ENCODE measurements at regions not wholly inside any gene's neighbourhood (a gene's known extent, or its start where the extent isn't known, plus 50 kb on each side); places are given as distances from the start of the nearest gene placed in this dataset.

DNA sequence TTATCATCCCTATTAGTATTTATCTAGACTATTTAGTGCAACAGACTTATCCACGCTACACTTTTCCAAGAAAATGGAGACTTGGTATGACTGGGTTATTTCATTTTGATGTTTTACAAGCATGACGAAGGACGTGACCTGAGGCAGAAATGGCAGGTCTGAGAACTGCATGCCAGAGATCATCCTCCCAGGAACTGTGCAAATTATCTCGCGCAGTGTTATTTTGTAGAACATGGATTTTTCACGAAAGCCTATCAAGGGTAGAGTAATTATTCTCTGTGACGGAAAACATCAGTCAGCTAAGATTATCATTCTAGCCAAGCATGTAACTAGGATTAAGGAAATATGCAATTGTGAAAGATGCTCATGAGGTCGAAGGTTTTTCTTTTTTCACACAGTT lies 361.5 kb upstream of the AJAP1 start:
- no peak for DNase-seq

DNA sequence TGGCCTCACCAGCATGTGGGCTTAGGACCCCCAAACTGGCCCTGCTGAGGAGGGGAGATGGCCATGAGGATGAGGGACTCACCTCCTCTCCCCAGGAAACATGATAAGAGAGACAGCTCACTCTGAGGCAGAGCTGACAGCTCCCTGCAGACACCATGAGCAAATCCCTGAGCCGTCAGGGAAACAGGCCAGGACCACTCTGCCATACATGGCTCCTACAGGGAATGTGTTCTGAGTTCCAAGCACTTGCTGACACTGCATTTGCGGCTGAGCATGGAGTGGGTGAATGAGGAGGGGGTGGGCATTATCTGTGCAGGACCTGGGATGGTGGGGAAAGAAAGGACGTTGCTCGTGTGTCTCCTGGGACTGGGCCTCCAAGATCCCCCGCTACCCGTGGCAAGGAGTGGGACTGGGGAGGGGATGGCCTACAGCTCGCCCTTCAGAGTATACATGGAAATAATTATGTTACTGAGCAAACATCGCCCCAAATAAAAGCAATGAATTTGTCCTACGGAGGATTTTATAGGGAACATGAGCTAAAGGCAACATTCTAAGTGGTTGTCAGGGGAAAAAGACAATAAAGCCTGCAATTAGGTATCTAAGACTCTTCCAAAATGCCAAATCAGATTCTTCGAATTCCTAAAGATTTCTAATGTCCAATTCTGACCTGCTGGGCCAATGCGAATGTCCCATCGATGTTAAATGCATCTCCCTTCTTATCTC lies 355.9 kb upstream of the AJAP1 start:
- DNase-seq, result no peak

DNA sequence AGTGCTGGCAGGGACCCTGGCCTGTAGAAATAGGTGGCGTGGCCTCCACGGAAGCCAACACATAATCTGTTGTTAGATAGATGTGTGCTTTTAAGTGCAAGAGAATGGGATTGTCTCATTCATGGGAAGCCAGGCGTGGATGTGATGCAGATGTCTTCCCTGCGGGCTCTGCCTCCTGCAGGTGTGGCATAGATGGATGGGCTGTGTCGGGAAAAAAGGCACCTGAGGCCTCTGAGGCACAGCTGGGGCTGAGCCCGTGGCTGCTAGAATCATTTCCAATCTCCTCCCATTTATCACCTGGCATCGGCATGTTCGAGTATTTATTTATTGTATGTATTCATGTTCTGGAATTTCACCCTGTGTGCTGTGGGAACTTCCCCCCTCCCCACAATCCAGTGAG lies 353.4 kb upstream of the AJAP1 start:
- DNase-seq, result no peak

DNA sequence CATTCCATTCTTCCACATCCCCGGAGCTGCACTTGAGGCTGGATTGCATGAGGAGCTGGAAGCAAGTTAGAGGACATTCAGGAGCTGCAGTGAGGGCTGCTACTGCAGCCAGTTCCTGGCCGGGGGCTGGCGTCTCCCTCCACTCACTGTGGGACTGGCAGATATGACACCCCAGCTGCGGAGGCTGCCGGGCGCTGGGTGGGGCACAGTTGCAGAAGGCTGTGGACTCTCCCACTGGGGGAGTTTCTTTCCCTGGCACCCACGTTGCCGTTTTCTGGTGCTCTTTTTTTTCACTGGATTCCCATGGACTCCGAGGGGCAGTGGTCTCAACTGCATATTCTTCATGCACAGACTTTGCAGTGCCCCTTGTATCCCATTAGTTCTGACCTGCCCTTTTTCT lies 351.1 kb upstream of the AJAP1 start:
- DNase-seq, result no peak

DNA sequence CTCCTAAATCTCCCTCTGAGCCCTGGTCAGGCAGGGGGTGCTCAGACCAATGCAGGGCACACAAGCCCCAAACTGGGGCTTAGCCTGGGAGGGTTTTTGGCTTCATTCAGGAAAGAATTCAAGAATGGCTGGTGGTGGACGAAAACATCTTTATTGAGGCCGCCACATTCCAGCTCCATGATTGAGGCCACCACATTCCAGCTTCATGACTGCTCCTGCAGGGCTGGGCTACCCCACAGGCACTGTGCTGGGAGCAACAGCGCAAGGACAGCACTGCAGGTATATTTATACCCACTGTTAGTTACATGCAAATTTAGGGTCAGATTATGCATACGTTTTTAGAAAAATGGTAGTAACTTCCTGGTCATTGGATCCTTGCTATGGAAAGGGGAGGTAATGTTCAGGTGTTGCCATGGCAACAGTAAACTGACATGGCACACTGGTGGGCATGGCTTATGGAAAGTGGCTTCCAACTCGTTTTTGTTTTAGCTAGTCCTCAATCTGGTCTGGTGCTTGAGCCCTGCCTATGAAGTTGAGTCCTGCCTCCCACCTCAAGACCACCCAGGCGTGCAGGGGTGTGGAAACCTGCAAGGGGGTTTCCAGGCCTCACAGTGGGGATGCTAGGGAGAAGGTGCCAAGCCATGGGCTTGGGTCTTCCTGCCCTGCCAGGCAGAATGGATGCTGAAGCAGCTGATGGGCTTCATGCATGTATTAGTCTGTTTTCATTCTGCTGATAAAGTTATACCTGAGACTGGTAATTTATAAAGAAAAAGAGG lies 348.7 kb upstream of the AJAP1 start:
- no peak for DNase-seq

DNA sequence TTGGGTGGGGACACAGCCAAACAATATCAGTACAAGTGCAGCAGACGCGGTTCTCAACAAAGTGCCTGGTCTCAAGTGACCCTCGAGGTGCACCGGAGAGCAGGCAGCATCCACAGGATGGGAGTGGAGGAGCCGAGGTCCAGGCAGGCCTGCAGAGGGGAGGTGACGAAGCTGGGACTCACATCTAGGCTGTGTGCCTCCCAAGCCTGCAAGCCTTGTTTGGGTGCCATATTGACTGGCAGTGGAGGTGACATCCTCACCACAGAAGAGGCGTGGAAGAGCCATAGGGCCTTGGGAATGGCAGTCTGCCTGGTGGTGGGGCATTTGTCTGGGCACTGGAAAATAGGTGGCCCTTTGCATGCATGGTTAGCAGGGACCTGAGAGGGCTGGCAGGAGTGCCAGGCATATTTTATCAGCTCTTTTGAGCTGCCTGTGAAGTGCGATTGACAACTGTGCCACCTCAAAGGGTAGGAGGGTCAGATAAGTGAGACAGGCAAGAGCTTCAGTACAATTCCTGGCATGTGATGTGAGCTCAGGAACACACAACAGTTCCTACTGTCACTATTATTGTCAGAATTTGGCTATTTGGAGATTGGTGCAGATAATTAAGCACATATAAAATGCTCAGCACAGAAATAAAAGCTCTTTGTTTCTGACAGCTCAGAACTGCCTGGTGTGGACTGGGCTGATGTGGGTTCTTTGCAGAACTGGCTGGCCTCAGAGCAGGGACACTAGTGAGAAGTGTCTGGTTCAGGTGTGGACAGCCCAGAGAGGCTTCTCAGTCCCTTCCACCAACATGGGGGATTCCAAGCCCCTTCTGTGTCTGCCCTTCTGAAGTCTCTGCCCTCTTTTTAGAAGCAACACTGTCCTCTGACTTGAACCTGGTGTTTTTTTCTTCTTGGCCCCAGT lies 347.6 kb upstream of the AJAP1 start:
- no peak for DNase-seq

DNA sequence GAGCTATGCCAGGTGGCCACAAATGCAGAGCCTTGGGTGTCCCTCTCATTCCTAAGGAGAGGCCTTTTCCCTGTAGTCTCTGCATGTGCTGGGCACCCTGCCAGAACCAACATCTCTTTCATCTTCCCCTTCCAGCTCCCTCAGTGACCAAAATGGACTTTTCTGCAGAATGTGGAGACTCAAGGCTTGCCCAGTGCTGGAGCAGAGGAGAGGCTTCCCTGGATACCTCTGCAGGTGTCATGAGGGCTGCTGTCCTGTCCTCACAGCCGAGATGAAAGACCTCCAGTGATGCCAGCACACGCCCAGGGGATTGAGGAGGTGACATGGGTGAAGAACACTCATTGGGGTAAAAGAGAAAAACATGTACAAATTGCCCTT lies 347.0 kb upstream of the AJAP1 start:
- no peak for DNase-seq

DNA sequence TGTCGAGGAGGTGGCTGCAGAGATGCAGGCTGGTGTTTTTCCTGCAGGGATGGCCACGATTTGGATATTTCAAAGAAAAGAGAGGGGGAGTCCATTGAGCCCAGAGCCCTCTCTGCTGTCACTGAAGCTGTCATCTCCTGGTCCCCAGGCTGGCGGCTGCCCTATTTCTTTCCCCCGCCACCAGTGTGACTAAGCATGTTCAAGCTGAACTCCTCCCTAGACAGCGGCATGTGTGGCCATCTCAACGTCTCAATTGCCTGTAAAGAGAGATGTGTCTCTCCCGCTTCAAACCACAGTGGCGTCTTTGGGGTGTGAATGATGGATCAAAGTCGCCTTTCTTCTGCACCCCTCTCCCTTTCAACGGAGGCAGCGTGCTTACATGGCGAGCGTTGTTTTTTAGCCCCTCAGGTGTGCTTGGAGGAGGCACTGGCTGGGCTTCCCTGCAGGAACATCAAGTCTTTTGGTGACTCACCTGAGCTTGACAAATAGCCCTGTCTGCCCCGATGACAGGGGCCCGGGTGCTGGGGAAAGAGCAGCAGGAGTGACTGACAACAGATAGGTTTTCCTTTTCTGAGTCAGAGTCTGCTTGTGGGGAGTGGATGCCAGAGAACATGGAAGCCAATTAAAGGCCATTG lies 346.4 kb upstream of the AJAP1 start:
- DNase-seq, result no peak

DNA sequence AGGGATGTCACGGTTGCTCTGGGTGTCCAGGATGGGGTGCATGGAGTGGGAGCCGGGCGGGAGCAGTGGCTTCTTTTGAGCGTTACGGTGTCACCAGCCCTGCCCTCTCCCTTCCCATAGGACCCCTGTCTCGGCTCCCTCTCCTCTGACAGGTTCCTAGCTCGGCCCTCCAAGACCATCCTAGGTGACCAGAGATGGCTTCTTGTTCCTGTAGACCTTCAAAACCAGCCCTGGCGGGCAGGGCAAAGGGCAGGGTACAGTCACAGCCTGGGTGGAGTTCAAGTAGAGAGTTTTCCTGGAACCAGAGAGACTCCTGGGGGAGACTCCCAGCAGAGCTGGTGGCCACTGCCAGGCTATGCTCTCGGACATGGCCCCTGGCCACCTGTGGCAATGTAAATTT lies 345.6 kb upstream of the AJAP1 start:
- no peak for DNase-seq

DNA sequence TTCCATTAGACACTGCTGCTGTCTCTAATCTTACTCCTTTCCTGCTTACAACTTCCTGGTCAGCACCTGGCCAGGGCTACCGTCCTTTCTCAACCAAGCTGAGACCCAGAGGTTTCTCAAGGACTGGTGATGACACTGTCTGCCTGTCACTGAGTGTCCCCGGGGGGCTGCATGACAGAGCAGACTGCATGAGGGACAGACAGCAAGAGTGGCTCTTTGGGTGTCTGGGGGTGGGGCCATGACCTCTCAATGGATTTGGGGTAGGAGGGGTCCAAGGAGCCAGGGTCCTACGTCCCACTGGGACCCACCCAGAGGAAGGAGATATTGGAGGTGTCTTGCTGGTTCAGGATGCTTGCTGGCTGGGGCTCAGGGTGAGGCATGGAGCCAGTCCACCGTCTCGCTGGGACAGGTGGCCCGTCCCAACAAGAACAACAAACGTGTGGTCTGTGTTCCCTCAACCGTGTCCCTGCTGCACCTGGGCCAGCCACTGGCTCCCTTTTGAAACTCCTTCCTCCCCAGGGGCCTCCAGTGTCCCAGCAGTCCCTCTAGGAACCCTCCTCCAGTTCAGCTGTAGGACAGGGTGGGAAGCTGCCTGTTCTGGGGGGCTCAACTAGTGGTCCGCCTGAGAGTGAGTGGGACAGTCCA lies 344.6 kb upstream of the AJAP1 start:
- DNase-seq, result no peak

DNA sequence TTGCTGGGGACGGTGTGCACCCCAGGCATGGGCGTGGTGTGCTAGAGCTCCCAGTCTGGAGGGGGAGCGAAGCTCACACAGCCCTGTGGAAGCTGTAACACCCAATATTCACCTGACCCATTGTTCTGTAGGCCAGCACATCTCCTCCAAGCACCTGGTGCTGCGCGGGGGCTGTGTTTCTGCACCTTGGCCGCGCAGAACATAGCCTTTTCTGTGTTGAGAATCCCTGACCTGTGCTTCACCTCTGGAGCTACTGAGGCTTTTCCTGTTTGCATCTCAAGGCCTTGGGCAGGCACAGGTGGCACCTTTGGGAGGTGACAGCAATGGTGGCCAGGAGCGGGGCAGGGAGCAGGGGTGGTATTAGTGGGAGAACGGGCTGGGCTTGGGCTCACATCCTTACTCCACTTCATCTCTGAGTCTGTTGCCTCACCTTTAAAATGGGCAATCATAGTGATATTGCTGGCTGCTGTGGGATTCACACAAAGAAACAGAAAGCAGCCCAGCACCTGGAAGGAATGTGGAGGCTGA lies 343.9 kb upstream of the AJAP1 start:
- no peak for DNase-seq

DNA sequence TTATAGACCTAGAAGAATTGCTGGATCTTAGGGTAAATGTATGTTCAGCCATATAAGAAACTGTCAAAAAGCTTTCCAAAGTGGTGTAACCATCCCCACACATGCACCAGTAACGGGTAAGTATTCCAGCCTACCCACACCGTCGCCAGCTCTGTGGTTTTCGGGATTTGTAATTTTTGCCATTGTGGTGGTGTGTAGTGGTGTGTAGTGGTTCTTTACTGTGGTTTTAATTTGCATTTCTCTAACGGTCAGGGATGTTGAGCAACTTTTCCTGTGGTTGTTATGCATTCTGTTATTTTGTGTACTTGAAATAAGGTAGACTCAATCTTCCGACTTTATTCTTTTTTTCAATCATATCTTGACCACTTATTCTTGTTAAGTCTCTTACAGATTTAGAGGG lies 342.4 kb upstream of the AJAP1 start:
- no peak for DNase-seq

DNA sequence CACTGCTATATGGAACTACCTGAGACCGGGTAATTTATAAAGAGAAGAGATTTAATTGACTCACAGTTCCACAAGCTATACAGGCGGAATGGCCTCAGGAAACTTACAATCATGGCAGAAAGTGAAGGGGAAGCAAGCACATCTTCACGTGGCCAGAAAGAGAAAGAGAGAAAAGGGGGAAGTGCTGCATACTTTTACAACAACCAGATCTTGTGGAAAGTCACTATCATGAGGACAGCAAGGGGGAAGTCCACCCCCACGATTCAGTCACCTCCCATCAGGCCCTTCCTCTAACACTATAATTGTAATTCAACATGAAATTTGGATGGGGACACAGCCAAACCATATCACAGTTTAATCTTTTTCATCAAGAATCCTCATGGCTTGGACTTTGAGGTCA lies 339.2 kb upstream of the AJAP1 start:
- DNase-seq, result no peak

DNA sequence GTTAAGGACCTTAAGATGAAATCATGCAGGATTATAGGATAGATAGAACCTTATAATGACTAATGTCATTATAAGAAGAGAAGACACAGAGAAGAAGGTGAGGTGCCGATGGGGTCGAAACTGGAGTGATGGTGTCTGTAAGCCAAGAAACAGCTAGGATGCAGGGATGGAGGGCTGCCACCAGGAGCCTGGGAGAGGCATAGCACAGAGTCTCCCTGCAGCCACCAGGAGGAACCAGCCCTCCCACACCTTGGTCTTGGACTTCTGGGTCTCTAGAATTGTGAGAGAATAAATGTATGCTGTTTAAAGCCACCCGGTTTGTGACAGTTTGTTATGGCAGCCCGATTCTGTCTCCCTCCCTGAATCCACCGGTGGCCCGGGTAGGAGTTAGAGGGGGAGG lies 337.2 kb upstream of the AJAP1 start:
- DNase-seq, result no peak

DNA sequence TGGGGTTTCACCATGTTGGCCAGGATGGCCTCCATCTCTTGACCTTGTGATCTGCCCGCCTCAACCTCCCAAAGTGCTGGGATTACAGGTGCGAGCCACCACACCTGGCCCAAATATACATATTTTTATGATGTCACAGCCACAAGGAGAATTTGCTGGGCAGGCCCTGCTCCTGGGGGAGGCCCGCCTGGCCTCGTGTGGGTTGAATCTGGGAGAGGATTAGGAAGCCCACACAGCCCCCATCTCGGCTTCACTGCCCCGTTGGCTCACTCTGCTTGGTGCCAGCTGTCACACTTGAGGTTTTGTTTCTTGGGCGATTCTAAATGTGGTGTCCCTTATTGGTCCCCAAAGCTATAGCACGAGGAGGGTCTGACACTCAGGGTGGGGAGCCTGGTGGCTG lies 335.7 kb upstream of the AJAP1 start:
- DNase-seq, result no peak

DNA sequence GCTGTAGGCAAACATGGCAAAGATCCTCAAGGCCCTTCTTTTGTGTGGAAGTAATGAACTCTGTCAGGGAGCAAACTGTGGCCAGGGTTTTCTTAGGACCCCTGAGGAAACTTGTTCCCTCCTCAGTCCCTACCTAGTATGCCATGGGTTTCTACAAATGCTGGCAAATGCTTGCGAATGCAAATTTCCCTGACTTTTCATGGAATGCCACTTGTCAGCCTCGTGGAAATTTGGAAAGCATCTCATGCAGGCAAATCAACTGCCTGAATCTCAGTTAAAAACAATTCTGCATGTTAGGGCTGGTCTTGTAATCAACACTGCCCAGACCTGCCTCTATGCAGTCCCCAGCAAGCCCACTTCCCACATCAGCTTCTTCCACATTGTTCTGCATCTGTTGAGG lies 334.9 kb upstream of the AJAP1 start:
- DNase-seq, result no peak

DNA sequence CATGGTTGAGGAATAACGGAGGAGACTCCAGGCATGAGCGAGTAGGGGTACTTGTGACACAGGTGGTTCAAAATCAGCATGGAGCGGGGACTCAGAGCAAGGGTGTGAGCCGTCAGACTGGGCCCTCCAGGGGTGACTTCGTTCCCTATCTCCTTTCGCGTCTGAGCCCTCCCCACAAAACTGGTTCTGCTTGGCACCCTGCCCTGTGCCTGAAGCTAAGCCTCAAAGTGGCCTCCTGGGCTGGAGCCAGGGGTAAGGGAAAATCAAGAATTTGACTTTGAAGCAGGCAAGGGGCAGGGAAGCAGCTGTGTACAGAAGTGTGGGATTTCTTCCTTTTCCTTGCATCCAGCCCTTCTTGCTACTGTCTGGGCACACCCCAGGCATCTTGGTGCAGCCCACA lies 331.5 kb upstream of the AJAP1 start:
- DNase-seq, result no peak

DNA sequence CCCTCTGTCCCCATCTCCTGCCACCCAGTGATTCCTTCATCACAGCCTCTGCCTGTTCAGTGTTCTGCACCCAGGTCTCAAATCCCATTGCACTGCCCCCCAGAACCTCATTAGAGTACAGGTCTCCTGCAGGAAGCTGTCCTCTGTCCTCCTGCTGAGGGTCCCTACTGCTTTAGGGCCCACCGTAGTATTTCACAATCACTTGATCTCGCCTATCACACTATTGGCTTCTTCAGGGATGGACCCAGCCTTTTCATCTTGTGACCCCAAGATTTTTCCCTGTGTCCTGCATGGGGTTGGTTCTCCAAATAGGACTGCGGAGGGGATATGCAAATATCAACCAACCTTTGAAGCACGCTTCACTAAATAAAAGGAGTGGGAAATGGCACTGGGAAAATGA lies 331.1 kb upstream of the AJAP1 start:
- DNase-seq, result no peak

DNA sequence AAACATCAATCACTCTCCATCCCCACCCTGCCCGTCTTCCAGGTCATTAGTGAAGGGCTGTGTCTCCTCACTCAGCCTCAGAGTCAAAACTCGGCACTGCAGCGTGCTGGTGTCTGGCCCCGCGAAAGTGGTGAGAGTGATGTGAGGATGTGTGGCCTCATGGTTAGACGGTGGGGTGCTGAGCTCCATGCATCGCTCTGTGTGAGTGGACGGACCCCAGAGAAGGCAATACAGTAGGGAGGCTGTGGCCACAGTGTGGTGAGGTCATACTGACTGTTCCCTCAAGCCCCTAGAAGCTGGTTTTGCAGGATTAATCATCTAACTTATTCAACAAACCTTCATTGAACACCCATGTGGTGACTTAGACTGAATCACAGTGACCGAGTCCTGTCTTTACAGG lies 329.9 kb upstream of the AJAP1 start:
- DNase-seq, result no peak

DNA sequence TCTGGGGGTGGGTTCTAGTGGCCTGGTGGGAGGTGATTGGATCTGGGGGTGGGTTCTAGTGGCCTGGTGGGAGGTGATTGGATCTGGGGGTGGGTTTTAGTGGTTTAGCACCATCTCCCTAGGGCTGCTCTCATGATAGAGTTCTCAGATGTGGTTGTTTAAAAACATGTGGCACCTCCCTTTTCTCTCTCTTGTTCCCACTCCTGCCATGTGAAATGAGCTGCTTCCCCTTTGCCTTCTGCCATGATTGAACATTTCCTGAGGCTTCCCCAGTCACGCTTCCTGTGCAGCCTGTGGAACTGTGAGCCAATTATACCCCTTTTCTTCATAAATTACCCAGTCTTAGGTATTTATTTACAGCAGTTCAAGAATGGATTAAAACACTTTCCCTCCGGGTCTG lies 327.3 kb upstream of the AJAP1 start:
- DNase-seq, result no peak

DNA sequence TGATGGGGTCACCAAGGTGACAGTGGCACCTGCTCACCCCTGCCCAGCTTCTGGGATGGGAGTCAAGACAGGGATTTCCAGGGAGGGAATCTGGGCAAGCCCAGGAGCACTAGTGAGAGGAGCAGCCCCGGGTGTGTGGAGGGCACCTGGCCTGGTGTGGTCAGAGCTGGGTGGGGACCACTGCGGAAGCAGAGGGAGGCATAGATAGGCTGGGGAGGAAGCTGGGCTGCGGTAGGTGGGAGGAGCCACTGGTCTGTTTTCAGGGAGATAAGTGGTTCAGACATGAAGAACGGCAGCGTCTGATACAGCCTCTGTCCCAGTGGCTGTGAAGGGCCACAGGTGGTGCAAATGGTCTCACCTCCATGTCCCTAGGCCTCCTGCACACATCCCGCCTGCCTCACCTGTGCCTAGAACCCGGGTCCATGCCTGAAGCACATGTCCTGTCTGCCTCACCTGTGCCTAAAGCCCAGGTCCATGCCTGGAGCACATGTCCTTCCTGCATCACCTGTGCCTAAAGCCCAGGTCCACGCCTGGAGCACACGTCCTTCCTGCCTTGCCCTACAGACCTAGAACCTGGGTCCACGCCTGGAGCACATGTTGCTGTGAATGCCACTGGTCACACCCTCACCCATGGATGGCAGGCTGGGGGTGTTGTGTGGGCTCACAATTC lies 325.9 kb upstream of the AJAP1 start:
- DNase-seq, result no peak
